ENCODE measurements at regions not wholly inside any gene's neighbourhood (a gene's known extent, or its start where the extent isn't known, plus 50 kb on each side); places are given as distances from the start of the nearest gene placed in this dataset.
"Not testable (repeated sequence)": the region's sequence is repeated elsewhere in the genome, so short reads cannot be mapped to it uniquely, and the experiment has no call there.

GRCh38 chr16:51527349-51527748 lies 376.3 kb upstream of the SALL1 start:
- H3K4me3 ChIP-seq (ENCODE audit: low read length): no peak overlapping the region
- no peaks in the 10 kb centered on the region for H4K20me1 ChIP-seq (ENCODE audit: insufficient read depth, low read depth, low read length)
- H3K9me3 ChIP-seq (ENCODE audit: low read length): no peaks in the 10 kb centered on the region
- H3K27ac ChIP-seq (ENCODE audit: low read length): no peak overlapping the region
- no peak overlapping the region for H3K4me2 ChIP-seq (ENCODE audit: low read depth, low read length, poor library complexity, severe bottlenecking)
- 0 out of 2 replicates have a peak, but pooled peaks cover 3% of the 10 kb centered on the region for H3K9me2 ChIP-seq (replicated peaks; ENCODE audit: insufficient read depth, low read length)
- no peak for DNase-seq
- no peaks in the 10 kb centered on the region for H3K36me3 ChIP-seq (ENCODE audit: insufficient read depth, low read length)
- H3K4me1 ChIP-seq (ENCODE audit: low read length): no peaks in the 10 kb centered on the region
- H3K79me2 ChIP-seq (ENCODE audit: low read length): no peaks in the 10 kb centered on the region
- no peak overlapping the region for H3K9ac ChIP-seq (ENCODE audit: low read length)
- H2AFZ ChIP-seq (ENCODE audit: low read length): no peak overlapping the region
- no peaks in the 10 kb centered on the region for H3K27me3 ChIP-seq (ENCODE audit: low read length)

GRCh38 chr16:51526621-51527020 lies 375.6 kb upstream of the SALL1 start:
- 0 out of 2 replicates have a peak, but pooled peaks cover 3% of the 10 kb centered on the region for H3K9me2 ChIP-seq (replicated peaks; ENCODE audit: insufficient read depth, low read length)

GRCh38 chr16:51524555-51525373 lies 373.7 kb upstream of the SALL1 start:
- Histone ChIP-seq H3K27me3 (ENCODE audit: low read length) (no peaks in the 10 kb centered on the region), H3K4me2 (ENCODE audit: low read depth, low read length, poor library complexity, severe bottlenecking) (no peak overlapping the region), H3K27ac (ENCODE audit: low read length) (no peak overlapping the region), H3K79me2 (ENCODE audit: low read length) (no peaks in the 10 kb centered on the region), H3K4me3 (ENCODE audit: low read length) (no peak overlapping the region), H3K36me3 (ENCODE audit: insufficient read depth, low read length) (no peaks in the 10 kb centered on the region), H3K9me2 (replicated peaks; ENCODE audit: insufficient read depth, low read length) (0 out of 2 replicates have a peak, but pooled peaks cover 3% of the 10 kb centered on the region), H3K9ac (ENCODE audit: low read length) (no peak overlapping the region), H2AFZ (ENCODE audit: low read length) (no peak overlapping the region), H3K4me1 (ENCODE audit: low read length) (no peaks in the 10 kb centered on the region), H4K20me1 (ENCODE audit: insufficient read depth, low read depth, low read length) (no peaks in the 10 kb centered on the region), H3K9me3 (ENCODE audit: low read length) (no peaks in the 10 kb centered on the region)
- no peak for DNase-seq

More at GRCh38 chr16:51526621-51527020, 375.6 kb upstream of the SALL1 start:
- Histone ChIP-seq H3K79me2 (ENCODE audit: low read length) (no peaks in the 10 kb centered on the region), H3K4me2 (ENCODE audit: low read depth, low read length, poor library complexity, severe bottlenecking) (no peak overlapping the region), H4K20me1 (ENCODE audit: insufficient read depth, low read depth, low read length) (no peaks in the 10 kb centered on the region), H3K36me3 (ENCODE audit: insufficient read depth, low read length) (no peaks in the 10 kb centered on the region), H3K4me1 (ENCODE audit: low read length) (no peaks in the 10 kb centered on the region), H2AFZ (ENCODE audit: low read length) (no peak overlapping the region), H3K27ac (ENCODE audit: low read length) (no peak overlapping the region), H3K27me3 (ENCODE audit: low read length) (no peaks in the 10 kb centered on the region), H3K9ac (ENCODE audit: low read length) (no peak overlapping the region), H3K9me3 (ENCODE audit: low read length) (no peaks in the 10 kb centered on the region), H3K4me3 (ENCODE audit: low read length) (no peak overlapping the region)
- DNase-seq: no peak

GRCh38 chr16:51524070-51524469 lies 373.0 kb upstream of the SALL1 start:
- Histone ChIP-seq H3K27me3 (ENCODE audit: low read length) (no peaks in the 10 kb centered on the region), H4K20me1 (ENCODE audit: insufficient read depth, low read depth, low read length) (no peaks in the 10 kb centered on the region), H3K4me2 (ENCODE audit: low read depth, low read length, poor library complexity, severe bottlenecking) (no peak overlapping the region), H3K4me1 (ENCODE audit: low read length) (no peaks in the 10 kb centered on the region), H3K79me2 (ENCODE audit: low read length) (no peaks in the 10 kb centered on the region), H2AFZ (ENCODE audit: low read length) (no peak overlapping the region), H3K9ac (ENCODE audit: low read length) (no peak overlapping the region), H3K4me3 (ENCODE audit: low read length) (no peak overlapping the region), H3K9me2 (replicated peaks; ENCODE audit: insufficient read depth, low read length) (0 out of 2 replicates have a peak, but pooled peaks cover 3% of the 10 kb centered on the region), H3K27ac (ENCODE audit: low read length) (no peak overlapping the region), H3K36me3 (ENCODE audit: insufficient read depth, low read length) (no peaks in the 10 kb centered on the region), H3K9me3 (ENCODE audit: low read length) (no peaks in the 10 kb centered on the region)
- DNase-seq: no peak

- Histone ChIP-seq H3K36me3 (ENCODE audit: insufficient read depth, low read length) (no peaks in the 10 kb centered on the region), H3K4me3 (ENCODE audit: low read length) (no peak overlapping the region), H4K20me1 (ENCODE audit: insufficient read depth, low read depth, low read length) (no peaks in the 10 kb centered on the region), H3K79me2 (ENCODE audit: low read length) (no peaks in the 10 kb centered on the region), H3K4me2 (ENCODE audit: low read depth, low read length, poor library complexity, severe bottlenecking) (no peak overlapping the region), H3K27me3 (ENCODE audit: low read length) (no peaks in the 10 kb centered on the region), H3K9me3 (ENCODE audit: low read length) (no peaks in the 10 kb centered on the region), H3K4me1 (ENCODE audit: low read length) (no peaks in the 10 kb centered on the region), H3K27ac (ENCODE audit: low read length) (no peak overlapping the region), H3K9ac (ENCODE audit: low read length) (no peak overlapping the region), H3K9me2 (replicated peaks; ENCODE audit: insufficient read depth, low read length) (0 out of 2 replicates have a peak, but pooled peaks cover 3% of the 10 kb centered on the region), H2AFZ (ENCODE audit: low read length) (no peak overlapping the region)
- DNase-seq: no peak
Measured at GRCh38 chr16:51523400-51523799, 372.3 kb upstream of the SALL1 start.

- Histone ChIP-seq H3K4me1 (ENCODE audit: low read length) (no peaks in the 10 kb centered on the region), H3K27me3 (ENCODE audit: low read length) (no peaks in the 10 kb centered on the region), H3K4me3 (ENCODE audit: low read length) (no peak overlapping the region), H3K4me2 (ENCODE audit: low read depth, low read length, poor library complexity, severe bottlenecking) (no peak overlapping the region), H3K9me3 (ENCODE audit: low read length) (no peaks in the 10 kb centered on the region), H3K79me2 (ENCODE audit: low read length) (no peaks in the 10 kb centered on the region), H3K27ac (ENCODE audit: low read length) (no peak overlapping the region), H2AFZ (ENCODE audit: low read length) (no peak overlapping the region), H4K20me1 (ENCODE audit: insufficient read depth, low read depth, low read length) (no peaks in the 10 kb centered on the region), H3K36me3 (ENCODE audit: insufficient read depth, low read length) (no peaks in the 10 kb centered on the region), H3K9ac (ENCODE audit: low read length) (no peak overlapping the region), H3K9me2 (replicated peaks; ENCODE audit: insufficient read depth, low read length) (0 out of 2 replicates have a peak, but pooled peaks cover 3% of the 10 kb centered on the region)
- no peak for DNase-seq
Measured at GRCh38 chr16:51522902-51523301, 371.8 kb upstream of the SALL1 start.

GRCh38 chr16:51516960-51517359 lies 365.9 kb upstream of the SALL1 start:
- not testable (repeated sequence) for H3K9ac ChIP-seq (ENCODE audit: low read length); H3K4me1 ChIP-seq (ENCODE audit: low read length); DNase-seq; H3K4me2 ChIP-seq (ENCODE audit: low read depth, low read length, poor library complexity, severe bottlenecking); H3K27me3 ChIP-seq (ENCODE audit: low read length); H4K20me1 ChIP-seq (ENCODE audit: insufficient read depth, low read depth, low read length); H3K36me3 ChIP-seq (ENCODE audit: insufficient read depth, low read length); H3K4me3 ChIP-seq (ENCODE audit: low read length); H3K9me3 ChIP-seq (ENCODE audit: low read length); H3K79me2 ChIP-seq (ENCODE audit: low read length); H3K27ac ChIP-seq (ENCODE audit: low read length); H3K9me2 ChIP-seq (replicated peaks; ENCODE audit: insufficient read depth, low read length); H2AFZ ChIP-seq (ENCODE audit: low read length)

- H3K27ac ChIP-seq (ENCODE audit: low read length): no peak overlapping the region
- no peaks in the 10 kb centered on the region for H3K9me3 ChIP-seq (ENCODE audit: low read length)
- H3K27me3 ChIP-seq (ENCODE audit: low read length): no peaks in the 10 kb centered on the region
- no peak overlapping the region for H3K4me3 ChIP-seq (ENCODE audit: low read length)
- H2AFZ ChIP-seq (ENCODE audit: low read length): no peak overlapping the region
- no peaks in the 10 kb centered on the region for H3K79me2 ChIP-seq (ENCODE audit: low read length)
- no peak for DNase-seq
- H3K9me2 ChIP-seq (replicated peaks; ENCODE audit: insufficient read depth, low read length): no peaks in the 10 kb centered on the region
- no peaks in the 10 kb centered on the region for H4K20me1 ChIP-seq (ENCODE audit: insufficient read depth, low read depth, low read length)
- H3K4me2 ChIP-seq (ENCODE audit: low read depth, low read length, poor library complexity, severe bottlenecking): no peak overlapping the region
- H3K9ac ChIP-seq (ENCODE audit: low read length): no peak overlapping the region
- H3K36me3 ChIP-seq (ENCODE audit: insufficient read depth, low read length): no peaks in the 10 kb centered on the region
- no peaks in the 10 kb centered on the region for H3K4me1 ChIP-seq (ENCODE audit: low read length)
Measured at GRCh38 chr16:51510416-51510815, 359.3 kb upstream of the SALL1 start.

Data from Karpas-422 (cell line).